ENCODE measurements at regions not wholly inside any gene's neighbourhood (a gene's known extent, or its start where the extent isn't known, plus 50 kb on each side); places are given as distances from the start of the nearest gene placed in this dataset.
"Not testable (repeated sequence)": the region's sequence is repeated elsewhere in the genome, so short reads cannot be mapped to it uniquely, and the experiment has no call there.

DNA sequence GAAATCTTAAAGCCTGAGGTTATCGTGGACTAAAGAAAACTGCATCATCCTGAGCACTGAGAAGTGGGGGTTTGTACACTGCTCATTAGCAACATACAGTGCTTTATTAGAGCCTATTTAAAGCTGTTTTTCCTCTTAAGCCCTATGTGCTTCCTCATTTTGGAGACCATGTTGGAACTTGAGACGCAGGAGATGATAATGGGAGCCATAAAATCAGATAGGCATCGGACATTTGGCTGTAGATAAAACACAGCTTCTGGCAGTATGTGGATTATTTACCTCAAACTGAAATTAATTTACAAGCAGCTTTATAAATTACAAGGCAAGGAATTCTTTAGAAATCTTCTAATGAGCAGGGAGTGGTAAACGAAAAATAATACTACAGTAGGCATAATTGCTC is 147.7 kb upstream of the IVNS1ABP start:
- no peak overlapping the region for H3K27ac Mint-ChIP-seq
- H3K36me3 Mint-ChIP-seq (ENCODE audit: low read depth): no peaks in the 10 kb centered on the region
- no peak for DNase-seq
- H3K9me3 Mint-ChIP-seq: peaks cover 8% of the 10 kb centered on the region
- H3K4me3 Mint-ChIP-seq: no peak overlapping the region
- no peaks in the 10 kb centered on the region for H3K27me3 Mint-ChIP-seq (ENCODE audit: low read depth, poor library complexity)
- peaks cover 15% of the 10 kb centered on the region for H3K4me1 Mint-ChIP-seq
- TF ChIP-seq CTCF (IDR thresholded peaks at IDR 0.05): no peak

DNA sequence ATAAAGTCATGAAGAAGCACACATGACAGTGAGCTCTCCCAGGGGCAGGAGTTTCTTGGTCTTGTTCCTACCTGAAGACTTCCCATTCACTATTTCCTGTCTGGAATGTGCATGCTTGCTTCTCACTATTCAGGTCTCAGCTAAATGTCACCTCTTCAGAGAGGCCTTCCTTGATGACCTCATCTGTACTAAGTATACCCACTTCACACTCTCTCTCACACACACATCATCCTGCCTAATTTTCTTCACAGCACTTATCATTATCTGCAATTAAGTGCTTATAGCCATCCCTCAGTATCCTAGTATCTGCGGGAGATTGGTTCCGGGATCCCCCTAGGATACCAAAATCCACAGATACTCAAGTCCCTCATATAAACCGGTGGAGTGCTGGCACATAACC is 146.4 kb upstream of the IVNS1ABP start:
- no peak for TF ChIP-seq CTCF (IDR thresholded peaks at IDR 0.05)
- H3K4me1 Mint-ChIP-seq: peaks cover 15% of the 10 kb centered on the region
- no peak for DNase-seq
- H3K27ac Mint-ChIP-seq: no peak overlapping the region
- H3K36me3 Mint-ChIP-seq (ENCODE audit: low read depth): no peaks in the 10 kb centered on the region
- H3K9me3 Mint-ChIP-seq: peaks cover 10% of the 10 kb centered on the region
- H3K27me3 Mint-ChIP-seq (ENCODE audit: low read depth, poor library complexity): peaks cover 3% of the 10 kb centered on the region
- H3K4me3 Mint-ChIP-seq: no peak overlapping the region

DNA sequence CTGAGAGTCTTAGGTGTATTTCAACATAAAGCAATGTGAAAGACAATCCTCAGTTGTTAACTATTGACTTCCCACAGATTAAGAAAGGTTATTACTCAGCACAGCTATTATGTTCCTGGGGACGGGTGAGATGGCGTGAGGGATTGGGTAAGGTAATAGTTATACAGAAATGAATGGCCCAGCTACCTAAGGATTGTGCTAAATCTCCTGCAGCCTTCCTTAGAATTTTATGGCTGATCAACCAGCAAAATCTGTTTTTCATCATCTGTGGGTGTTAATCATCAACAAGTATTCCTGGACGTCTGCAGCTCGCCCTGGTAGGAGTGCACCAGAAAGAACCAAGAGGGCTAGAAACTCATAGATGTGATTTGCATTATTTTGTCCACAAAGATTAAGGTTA is 146.0 kb upstream of the IVNS1ABP start:
- no peak for TF ChIP-seq CTCF (IDR thresholded peaks at IDR 0.05)
- no peak overlapping the region for H3K27ac Mint-ChIP-seq
- no peak for DNase-seq
- peaks cover 10% of the 10 kb centered on the region for H3K9me3 Mint-ChIP-seq
- peaks cover 3% of the 10 kb centered on the region for H3K27me3 Mint-ChIP-seq (ENCODE audit: low read depth, poor library complexity)
- H3K36me3 Mint-ChIP-seq (ENCODE audit: low read depth): no peaks in the 10 kb centered on the region
- H3K4me1 Mint-ChIP-seq: peaks cover 15% of the 10 kb centered on the region
- H3K4me3 Mint-ChIP-seq: no peak overlapping the region

DNA sequence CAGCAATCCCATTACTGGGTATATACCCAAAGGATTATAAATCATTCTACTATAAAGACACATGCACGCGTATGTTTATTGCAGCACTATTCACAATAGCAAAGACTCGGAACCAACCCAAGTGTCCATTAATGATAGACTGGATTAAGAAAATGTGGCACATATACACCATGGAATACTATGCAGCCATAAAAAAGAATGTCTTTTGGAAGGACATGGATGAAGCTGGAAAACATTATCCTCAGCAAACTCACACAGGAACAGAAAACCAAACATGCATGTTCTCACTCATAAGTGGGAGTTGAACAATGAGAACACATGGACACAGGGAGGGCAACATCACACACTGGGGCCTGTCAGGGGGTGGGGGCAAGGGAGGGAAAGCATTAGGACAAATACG is 143.7 kb upstream of the IVNS1ABP start:
- not testable (repeated sequence) for H3K27ac Mint-ChIP-seq; H3K4me3 Mint-ChIP-seq; DNase-seq; H3K27me3 Mint-ChIP-seq (ENCODE audit: low read depth, poor library complexity); H3K36me3 Mint-ChIP-seq (ENCODE audit: low read depth)
- H3K9me3 Mint-ChIP-seq: peaks cover 15% of the 10 kb centered on the region
- H3K4me1 Mint-ChIP-seq: peaks cover 15% of the 10 kb centered on the region

- peaks cover 16% of the 10 kb centered on the region for H3K9me3 Mint-ChIP-seq
- TF ChIP-seq CTCF (IDR thresholded peaks at IDR 0.05): no peak
- peaks cover 1% of the 10 kb centered on the region for H3K4me1 Mint-ChIP-seq
- H3K27ac Mint-ChIP-seq: no peak overlapping the region
- peaks cover 7% of the 10 kb centered on the region for H3K27me3 Mint-ChIP-seq (ENCODE audit: low read depth, poor library complexity)
- H3K4me3 Mint-ChIP-seq: no peak overlapping the region
- DNase-seq: no peak
- no peaks in the 10 kb centered on the region for H3K36me3 Mint-ChIP-seq (ENCODE audit: low read depth)
These were observed 142.1 kb upstream of the IVNS1ABP start for GRCh38 chr1:185459141-185459540.

DNA sequence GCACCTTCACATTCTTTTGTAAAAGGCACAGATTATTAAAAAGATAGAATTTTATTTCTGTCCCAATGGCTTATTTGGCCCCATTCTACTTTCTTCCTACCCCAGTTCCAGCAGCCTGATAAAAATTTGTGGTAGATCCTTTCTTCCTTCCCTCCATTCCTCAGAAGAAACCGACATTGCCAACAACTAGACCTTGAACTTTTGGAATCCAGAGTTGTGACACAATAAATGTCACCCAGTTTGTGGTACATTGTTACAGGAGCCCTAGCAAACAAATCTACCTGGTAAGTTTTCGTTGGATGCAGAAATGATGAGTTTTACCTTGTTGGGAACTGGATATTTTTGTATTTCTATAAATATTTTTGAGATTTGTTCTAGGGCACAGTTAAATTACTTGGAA is 141.6 kb upstream of the IVNS1ABP start:
- no peak for DNase-seq
- H3K36me3 Mint-ChIP-seq (ENCODE audit: low read depth): no peaks in the 10 kb centered on the region
- peaks cover 19% of the 10 kb centered on the region for H3K9me3 Mint-ChIP-seq
- H3K4me3 Mint-ChIP-seq: no peak overlapping the region
- no peaks in the 10 kb centered on the region for H3K4me1 Mint-ChIP-seq
- peaks cover 7% of the 10 kb centered on the region for H3K27me3 Mint-ChIP-seq (ENCODE audit: low read depth, poor library complexity)
- no peak overlapping the region for H3K27ac Mint-ChIP-seq
- TF ChIP-seq CTCF (IDR thresholded peaks at IDR 0.05): no peak
